ENCODE measurements at regions not wholly inside any gene's neighbourhood (a gene's known extent, or its start where the extent isn't known, plus 50 kb on each side); places are given as distances from the start of the nearest gene placed in this dataset.

GRCh38 chr12:113642672-113643071 is 171.0 kb upstream of the LHX5 start:
- Histone ChIP-seq H3K36me3 (ENCODE audit: control insufficient read depth, insufficient read depth, low read length) (no peaks in the 10 kb centered on the region), H3K27me3 (ENCODE audit: control insufficient read depth, insufficient read depth, low read length) (peaks cover 10% of the 10 kb centered on the region), H3K4me3 (ENCODE audit: low read depth, low read length) (no peak overlapping the region)
- TF ChIP-seq, protein P1, sequence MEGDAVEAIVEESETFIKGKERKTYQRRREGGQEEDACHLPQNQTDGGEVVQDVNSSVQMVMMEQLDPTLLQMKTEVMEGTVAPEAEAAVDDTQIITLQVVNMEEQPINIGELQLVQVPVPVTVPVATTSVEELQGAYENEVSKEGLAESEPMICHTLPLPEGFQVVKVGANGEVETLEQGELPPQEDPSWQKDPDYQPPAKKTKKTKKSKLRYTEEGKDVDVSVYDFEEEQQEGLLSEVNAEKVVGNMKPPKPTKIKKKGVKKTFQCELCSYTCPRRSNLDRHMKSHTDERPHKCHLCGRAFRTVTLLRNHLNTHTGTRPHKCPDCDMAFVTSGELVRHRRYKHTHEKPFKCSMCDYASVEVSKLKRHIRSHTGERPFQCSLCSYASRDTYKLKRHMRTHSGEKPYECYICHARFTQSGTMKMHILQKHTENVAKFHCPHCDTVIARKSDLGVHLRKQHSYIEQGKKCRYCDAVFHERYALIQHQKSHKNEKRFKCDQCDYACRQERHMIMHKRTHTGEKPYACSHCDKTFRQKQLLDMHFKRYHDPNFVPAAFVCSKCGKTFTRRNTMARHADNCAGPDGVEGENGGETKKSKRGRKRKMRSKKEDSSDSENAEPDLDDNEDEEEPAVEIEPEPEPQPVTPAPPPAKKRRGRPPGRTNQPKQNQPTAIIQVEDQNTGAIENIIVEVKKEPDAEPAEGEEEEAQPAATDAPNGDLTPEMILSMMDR (IDR thresholded peaks at IDR 0.05; ENCODE audit: insufficient read depth, low read length, poor library complexity, severe bottlenecking), result no peak
- DNase-seq (ENCODE audit: low read depth), result no peak

DNA sequence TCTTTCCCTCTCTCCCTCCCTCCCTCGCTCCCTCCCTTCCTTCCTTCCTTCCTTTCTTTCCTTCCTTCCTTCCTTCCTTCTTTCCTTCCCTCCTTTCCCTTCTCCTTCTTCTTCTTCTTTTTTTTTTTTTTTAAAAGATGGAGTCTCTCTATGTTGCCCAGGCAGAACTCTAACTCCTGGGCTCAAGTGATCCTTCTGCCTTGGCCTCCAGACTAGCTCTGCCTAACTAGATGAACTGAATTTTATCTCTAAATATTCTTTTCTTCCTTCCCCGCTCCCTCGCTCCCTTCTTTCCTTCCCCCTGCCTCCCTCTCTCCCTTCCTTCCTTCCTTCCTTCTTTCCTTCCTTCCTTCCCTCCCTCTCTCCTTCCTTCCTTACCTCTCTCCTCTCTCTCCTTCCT is 170.5 kb upstream of the LHX5 start:
- Histone ChIP-seq H3K36me3 (ENCODE audit: control insufficient read depth, insufficient read depth, low read length) (no peaks in the 10 kb centered on the region), H3K27me3 (ENCODE audit: control insufficient read depth, insufficient read depth, low read length) (peaks cover 13% of the 10 kb centered on the region), H3K4me3 (ENCODE audit: low read depth, low read length) (no peak overlapping the region)
- TF ChIP-seq, protein P1 (IDR thresholded peaks at IDR 0.05; ENCODE audit: insufficient read depth, low read length, poor library complexity, severe bottlenecking), result no peak
- no peak for DNase-seq (ENCODE audit: low read depth)

- H3K36me3 ChIP-seq (ENCODE audit: control insufficient read depth, insufficient read depth, low read length), result no peaks in the 10 kb centered on the region
- TF ChIP-seq, protein P1 (IDR thresholded peaks at IDR 0.05; ENCODE audit: insufficient read depth, low read length, poor library complexity, severe bottlenecking), result no peak
- H3K27me3 ChIP-seq (ENCODE audit: control insufficient read depth, insufficient read depth, low read length), result peaks cover 16% of the 10 kb centered on the region
- H3K4me3 ChIP-seq (ENCODE audit: low read depth, low read length), result no peak overlapping the region
- no peak for DNase-seq (ENCODE audit: low read depth)
Observed at GRCh38 chr12:113641426-113642030, 169.9 kb upstream of the LHX5 start.

GRCh38 chr12:113640837-113641236 is 169.2 kb upstream of the LHX5 start:
- H3K27me3 ChIP-seq (ENCODE audit: control insufficient read depth, insufficient read depth, low read length), result peaks cover 16% of the 10 kb centered on the region
- TF ChIP-seq, protein P1 (IDR thresholded peaks at IDR 0.05; ENCODE audit: insufficient read depth, low read length, poor library complexity, severe bottlenecking), result no peak
- no peak for DNase-seq (ENCODE audit: low read depth)
- H3K4me3 ChIP-seq (ENCODE audit: low read depth, low read length), result no peak overlapping the region
- H3K36me3 ChIP-seq (ENCODE audit: control insufficient read depth, insufficient read depth, low read length), result no peaks in the 10 kb centered on the region

- no peak for DNase-seq (ENCODE audit: low read depth)
- Histone ChIP-seq H3K4me3 (ENCODE audit: low read depth, low read length) (no peak overlapping the region), H3K36me3 (ENCODE audit: control insufficient read depth, insufficient read depth, low read length) (no peaks in the 10 kb centered on the region), H3K27me3 (ENCODE audit: control insufficient read depth, insufficient read depth, low read length) (peaks cover 16% of the 10 kb centered on the region)
- TF ChIP-seq, protein P1 (IDR thresholded peaks at IDR 0.05; ENCODE audit: insufficient read depth, low read length, poor library complexity, severe bottlenecking), result no peak
Observed at GRCh38 chr12:113639474-113639873, 167.8 kb upstream of the LHX5 start.

- no peak for DNase-seq (ENCODE audit: low read depth)
- Histone ChIP-seq H3K4me3 (ENCODE audit: low read depth, low read length) (no peak overlapping the region), H3K36me3 (ENCODE audit: control insufficient read depth, insufficient read depth, low read length) (no peaks in the 10 kb centered on the region), H3K27me3 (ENCODE audit: control insufficient read depth, insufficient read depth, low read length) (peaks cover 16% of the 10 kb centered on the region)
- TF ChIP-seq, protein P1 (IDR thresholded peaks at IDR 0.05; ENCODE audit: insufficient read depth, low read length, poor library complexity, severe bottlenecking), result no peak
Observed at GRCh38 chr12:113638460-113638775, 166.7 kb upstream of the LHX5 start.

Data from kidney epithelial cell (primary cell).